GM19035 (cell line): ENCODE measurements at regions not wholly inside any gene's neighbourhood (a gene's known extent, or its start where the extent isn't known, plus 50 kb on each side); places are given as distances from the start of the nearest gene placed in this dataset.
"Not testable (repeated sequence)": the region's sequence is repeated elsewhere in the genome, so short reads cannot be mapped to it uniquely, and the experiment has no call there.

Source experiments
- ATAC-seq: cut with Tn5 transposase; IDR thresholded peaks from one replicate; pipeline ENCODE4 v1.9.1; 2021; ENCODE audit not compliant: unreplicated experiment

DNA sequence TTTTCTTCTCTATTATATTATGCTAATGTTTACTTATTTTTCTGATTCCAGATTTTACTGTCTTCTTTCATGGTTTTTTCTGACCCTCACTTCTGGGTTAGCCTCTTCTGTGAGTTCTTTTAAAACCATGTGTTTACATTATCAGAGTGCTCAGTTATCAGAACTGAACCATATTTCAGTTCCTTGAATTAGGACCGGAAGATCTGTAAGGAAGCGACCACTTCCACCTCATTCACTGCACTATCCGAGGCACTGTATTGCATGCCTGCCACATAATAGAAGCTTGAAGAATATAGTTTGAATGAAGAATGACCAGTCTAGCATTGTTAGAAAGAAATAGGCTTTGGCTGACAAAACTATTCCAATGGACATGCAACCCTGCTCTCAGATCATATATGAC lies 281.0 kb upstream of the DEPDC1 start:
- ATAC-seq, result no peak

DNA sequence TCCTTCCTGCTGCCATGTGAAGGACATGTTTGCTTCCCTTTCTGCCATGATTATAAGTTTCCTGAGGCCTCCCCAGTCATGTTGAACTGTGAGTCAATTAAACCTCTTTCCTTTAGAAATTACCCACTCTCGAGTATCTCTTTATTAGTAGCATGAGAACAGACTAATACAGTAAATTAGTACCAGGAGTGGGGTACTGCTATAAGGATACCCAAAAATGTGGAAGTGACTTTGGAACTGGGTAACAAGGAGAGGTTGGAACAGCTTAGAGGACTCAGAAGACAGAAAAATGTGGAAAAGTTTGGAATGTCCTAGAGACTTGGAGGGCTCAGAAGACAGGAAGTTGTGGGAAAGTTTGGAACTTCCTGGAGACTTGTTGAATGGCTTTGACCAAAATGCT lies 283.0 kb upstream of the DEPDC1 start:
- not testable (repeated sequence) for ATAC-seq

DNA sequence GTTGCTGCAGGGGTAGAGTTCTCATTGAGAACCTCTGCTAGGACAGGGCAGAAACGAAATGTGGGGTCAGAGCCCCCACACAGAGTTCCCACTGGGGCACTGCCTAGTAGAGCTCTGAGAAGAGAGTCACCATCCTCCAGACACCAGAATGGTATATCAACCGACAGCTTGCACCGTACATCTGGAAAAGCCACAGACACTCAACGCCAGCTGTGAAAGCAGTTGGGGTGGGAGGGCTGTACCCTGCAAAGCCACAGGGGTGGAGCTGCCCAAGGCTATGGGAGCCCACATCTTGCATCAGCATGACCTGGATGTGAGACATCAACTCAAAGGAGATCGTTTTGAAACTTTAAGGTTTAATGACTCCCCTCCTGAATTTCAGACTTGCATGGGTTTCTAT lies 284.0 kb upstream of the DEPDC1 start:
- ATAC-seq, result no peak

DNA sequence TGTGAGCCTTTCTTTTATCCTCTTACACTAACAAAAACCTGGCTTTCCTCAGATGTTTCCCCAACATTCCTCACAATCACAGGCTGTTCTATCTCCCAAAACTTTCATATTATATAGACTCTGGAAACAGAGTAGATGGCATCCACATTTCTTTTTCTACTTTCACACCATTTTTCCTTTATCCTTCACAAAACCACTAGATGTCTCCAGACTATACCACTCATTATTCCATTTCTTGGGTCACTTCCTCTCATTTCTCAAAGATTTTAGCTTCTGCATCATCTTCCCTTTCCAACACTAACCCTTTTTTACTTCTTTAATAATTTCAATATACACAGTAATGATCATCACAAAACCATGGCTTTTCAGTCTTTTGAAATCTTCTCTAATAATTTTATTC lies 286.0 kb upstream of the DEPDC1 start:
- ATAC-seq, result no peak

DNA sequence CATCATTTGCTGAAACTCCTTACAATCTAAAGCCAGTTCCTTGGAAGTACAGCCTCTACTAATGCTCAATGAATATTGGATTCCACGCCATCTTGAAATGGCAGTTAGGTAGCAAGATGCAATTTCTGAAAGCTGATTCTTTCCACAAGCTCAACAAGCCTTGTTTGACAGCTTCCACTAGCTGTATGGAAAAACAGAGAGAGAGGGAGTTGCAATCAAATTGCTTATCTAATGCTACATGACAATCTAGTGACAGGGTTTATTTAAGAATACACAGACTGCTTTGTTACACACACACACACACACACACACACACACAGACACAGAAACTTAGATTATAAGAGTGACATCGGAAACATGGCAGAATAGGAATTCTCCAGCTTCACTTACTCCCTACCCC lies 288.4 kb upstream of the DEPDC1 start:
- ATAC-seq, result no peak

DNA sequence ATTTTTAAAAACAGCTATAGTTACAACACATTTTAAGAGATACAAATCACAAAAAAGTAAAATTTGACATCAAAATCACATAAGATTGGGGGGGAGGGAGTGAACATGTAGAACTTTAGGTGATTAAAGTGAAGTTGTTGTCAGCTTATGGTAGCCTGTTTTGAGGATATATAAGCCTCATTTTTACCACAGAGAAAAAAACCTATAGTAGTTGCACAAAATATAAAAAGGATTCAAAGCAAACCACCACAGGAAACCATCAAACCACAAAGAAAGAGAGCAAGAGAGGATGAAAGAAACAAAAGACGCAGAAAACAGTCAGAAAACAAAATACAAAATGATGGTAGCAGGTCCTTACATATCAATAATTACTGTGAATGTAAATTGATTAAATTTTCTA lies 291.9 kb upstream of the DEPDC1 start:
- ATAC-seq, result no peak

DNA sequence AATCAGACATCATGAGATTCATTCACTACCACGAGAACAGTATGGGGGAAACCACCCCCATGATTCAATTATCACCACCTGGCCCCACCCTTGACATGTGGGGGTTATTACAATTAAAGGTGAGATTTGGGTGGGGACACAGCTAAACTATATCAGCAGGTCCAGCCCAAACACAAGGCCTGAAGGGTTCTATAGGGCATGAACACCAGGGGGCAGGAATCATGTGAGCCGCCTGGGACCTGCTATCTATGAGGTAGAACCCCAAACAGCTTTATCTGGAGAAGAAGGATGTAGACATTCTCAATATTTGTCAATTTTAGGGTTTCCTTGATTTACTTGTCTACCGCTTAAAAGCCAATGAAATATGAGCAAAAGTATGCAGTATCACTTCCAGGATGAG lies 294.9 kb upstream of the DEPDC1 start:
- no peak for ATAC-seq

DNA sequence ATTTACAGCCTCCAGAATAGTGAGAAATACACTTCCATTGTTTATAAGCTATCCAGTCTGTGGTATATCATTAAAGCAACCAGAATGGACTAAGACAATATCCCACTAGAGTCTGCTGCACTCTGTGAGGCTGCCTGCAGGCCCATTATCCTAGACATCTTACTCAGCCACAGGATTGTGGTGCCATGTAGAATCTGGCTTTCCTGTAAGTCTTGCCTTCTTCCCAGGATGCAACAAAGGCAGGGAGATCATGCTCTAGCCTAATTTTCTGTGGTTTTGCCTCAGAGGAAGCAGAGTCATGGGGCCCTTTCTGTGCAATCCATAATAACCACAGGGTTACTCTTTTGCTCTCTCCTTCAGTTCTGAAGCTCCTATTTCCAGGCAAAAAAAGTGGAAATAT lies 299.1 kb upstream of the DEPDC1 start:
- ATAC-seq, result no peak

DNA sequence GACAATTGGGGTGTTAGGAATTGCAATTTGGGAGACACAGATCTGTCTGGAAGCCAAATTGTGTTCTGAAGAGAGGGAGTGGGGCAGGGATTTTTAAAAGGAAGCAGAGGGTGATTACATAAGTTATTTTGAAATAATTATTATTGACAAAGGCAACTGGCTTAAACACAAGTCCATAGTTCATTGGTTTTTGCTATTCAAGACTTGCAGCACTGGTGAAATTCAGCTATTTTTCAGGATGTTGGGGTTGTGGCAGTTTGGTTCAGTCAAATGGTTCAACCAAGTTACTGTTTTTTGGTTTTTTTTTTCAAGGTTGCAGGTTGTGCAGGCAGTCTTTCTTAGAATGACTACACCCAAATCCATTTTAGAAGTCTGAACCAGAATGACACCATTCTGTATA lies 300.0 kb upstream of the DEPDC1 start:
- no peak for ATAC-seq

DNA sequence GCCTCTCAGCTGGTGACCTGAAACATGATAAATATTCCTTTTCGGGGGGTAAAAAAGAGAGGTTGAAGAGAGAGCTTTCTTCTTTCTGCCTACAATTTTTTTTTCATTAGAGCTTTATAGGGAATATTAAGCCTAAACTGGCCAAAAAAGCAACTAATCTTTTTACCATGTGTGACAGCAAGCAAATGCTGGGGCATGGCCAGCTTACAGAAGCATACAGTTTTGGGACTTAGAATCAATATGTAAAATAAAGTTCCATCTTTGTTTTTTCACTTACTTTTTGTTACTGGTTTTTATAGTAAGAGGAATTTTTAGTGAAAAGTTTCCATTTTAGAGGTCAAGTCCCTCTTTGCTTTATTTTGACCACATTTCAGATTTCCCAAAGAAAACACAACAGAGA lies 301.2 kb upstream of the DEPDC1 start:
- ATAC-seq, result no peak

DNA sequence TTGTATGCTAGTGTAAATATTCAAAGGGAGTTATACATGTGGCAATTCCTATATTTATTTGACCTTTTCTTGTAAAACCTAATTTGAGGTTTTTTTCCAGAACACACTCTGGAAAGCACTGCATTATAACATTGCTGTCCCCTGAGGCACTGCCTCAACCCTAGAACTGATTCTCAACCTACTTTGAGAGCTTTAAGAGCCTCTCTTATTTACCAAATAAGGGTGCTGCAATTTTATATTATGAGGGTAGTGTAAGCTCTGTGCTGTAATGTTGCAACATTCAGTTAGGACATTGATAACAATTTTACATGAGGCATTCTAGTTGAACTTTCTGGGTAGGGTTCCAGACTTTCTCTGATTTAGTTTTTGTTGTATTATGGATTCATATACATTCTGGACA lies 302.2 kb upstream of the DEPDC1 start:
- no peak for ATAC-seq

DNA sequence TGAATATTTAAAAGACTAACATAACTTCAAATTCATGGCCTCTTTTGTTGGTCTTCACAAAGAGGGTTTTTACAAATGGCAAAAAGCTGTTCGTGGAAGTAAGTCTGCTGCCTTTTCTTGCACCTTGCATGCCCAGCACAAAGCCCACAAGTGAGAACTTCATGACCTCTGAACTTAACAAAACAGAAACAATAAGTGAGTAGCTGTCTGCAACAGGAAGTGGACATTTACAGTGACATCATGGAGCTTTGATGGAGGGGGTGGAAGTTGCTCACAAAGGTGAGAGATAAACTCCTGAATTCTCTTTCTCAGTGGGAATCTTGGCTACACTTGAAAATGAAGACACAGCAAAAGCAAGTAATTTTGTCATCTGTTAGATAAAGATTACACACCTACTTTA lies 303.3 kb upstream of the DEPDC1 start:
- no peak for ATAC-seq

DNA sequence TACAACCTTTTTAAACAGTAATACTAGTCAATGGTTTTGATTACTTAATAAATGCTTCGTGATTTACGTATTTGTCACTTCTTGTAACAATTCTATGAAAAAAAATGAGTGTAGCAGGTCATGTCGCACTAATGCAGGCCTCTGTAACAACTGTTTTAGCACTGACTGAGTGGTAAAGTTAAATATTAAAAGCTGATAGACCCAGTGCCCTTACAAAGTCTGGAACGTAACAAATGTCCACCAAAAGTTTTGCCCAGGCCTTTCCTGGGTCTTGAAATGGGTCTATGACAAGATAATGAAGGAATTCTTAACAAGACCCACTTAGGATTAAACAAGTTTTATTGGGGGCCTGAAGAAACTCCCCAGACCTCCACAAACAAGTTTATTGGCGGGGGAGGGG lies 304.6 kb upstream of the DEPDC1 start:
- ATAC-seq, result no peak

DNA sequence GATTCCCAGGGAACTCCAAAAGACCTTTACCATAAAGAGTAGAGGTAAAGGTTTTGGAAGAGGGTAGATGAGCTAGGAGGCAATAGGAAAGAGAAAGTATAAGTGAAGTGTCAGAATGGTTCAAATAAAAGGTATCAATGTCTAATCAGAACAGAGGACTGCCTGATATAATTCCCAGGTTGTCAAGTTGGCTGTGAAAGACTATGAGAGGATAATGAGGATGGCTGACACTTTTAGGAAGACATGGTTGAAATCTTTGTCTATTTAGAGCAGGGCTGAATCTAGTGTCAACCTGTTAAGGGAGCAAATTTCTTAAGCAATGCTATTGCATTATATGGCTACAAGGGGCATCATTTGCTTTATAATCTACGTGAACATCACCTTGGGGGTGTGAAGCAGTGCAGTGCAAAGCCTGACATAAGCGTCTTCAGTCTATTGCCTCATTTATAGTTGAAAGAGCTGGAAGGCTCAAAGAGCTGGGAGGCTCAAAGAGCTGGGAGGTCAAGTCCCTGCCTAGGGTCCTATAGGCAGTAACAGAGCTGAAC lies 308.3 kb upstream of the DEPDC1 start:
- no peak for ATAC-seq

DNA sequence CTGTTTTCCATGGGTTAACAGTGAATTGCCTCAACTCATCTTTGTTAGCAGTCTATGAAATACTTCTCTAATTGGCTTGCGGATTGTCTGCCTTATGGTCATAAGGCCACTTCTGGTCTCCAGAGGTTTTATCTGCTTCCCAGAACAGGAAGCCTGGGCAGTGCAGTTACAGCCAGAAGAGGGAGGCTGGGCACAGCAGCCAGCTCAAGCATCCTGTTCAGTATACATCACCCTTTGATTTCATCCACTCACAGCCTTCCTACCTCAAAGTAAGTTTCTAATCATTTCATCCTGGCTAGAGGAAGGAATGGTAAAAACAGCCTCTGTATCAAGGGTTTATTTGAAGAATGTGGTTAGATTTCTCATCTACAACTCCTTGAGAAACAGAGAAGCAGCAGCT lies 311.5 kb upstream of the DEPDC1 start:
- no peak for ATAC-seq

DNA sequence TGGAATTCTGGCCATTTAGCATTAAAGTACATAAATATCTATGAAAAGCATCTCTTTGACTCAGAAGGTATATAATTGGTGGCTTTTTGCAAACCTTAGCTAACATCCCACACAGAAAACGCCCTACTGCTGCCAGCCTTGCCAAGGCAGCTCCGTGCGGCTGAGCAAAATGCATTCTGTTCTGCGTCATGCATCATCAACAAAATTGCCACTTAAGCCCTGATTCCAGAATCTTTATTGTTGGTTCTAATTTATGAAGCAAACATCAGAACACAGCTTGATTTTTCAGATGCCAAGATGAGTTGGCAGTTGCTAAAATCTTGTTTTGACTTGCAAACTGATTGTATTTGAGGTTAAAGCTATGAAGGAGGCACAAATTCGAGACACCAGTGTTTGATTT lies 314.9 kb upstream of the DEPDC1 start:
- ATAC-seq, result no peak

DNA sequence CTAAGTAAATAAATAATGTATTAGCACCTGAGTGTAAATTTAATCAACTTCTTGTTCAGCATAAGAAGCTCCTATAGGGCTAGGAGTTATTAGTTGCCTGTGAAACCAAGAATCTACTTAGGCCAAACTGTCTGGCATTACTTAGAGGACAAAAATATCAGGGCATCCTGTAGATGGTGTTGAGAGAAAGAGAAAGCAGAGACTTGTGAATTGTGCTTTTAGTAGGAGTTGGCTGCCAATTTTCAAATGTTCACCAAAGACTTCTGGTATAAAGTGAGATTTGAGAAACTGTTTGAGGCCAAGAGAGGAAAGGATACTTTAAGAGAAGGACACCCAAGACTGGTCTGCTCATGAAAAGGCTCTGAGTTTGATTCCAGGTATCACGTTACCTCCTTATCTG lies 315.5 kb upstream of the DEPDC1 start:
- no peak for ATAC-seq

DNA sequence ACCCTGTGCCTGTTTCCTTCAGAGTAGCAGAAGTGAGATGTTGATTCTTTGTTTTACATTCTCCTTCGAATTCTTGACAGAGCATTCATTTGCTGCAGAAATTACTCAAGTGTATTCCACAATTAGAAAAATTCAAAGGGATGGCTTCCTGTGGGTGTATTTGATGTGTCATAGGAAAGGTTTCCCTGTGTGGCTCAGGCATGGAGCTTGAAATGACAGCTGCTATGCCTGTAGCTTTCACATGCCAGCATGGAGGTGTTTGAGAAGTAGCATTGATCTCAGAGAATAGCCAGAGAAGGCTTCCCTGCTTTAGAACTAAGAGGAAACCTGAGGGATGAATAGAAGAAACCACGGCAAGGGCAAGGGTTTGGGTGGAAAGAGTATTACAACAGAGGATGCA lies 317.2 kb upstream of the DEPDC1 start:
- no peak for ATAC-seq

DNA sequence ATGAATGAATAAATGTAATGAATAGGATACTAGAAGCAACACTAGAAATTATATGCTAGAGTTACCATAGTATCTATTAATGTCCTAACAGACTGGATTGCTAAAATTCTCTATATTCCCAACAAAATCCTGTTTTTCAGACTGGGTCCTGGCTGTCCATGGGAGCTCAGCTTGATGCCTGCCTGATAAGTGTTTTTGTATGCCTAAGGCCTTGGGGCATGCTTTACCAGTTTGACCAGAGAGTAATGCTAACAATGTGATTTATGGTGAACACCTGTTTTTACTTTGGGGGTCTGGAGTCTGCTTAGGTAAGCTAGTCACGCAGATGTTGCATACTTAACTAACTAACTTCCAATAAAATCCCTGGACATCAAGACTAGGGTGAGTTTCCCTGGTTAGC lies 318.8 kb upstream of the DEPDC1 start:
- ATAC-seq, result no peak

DNA sequence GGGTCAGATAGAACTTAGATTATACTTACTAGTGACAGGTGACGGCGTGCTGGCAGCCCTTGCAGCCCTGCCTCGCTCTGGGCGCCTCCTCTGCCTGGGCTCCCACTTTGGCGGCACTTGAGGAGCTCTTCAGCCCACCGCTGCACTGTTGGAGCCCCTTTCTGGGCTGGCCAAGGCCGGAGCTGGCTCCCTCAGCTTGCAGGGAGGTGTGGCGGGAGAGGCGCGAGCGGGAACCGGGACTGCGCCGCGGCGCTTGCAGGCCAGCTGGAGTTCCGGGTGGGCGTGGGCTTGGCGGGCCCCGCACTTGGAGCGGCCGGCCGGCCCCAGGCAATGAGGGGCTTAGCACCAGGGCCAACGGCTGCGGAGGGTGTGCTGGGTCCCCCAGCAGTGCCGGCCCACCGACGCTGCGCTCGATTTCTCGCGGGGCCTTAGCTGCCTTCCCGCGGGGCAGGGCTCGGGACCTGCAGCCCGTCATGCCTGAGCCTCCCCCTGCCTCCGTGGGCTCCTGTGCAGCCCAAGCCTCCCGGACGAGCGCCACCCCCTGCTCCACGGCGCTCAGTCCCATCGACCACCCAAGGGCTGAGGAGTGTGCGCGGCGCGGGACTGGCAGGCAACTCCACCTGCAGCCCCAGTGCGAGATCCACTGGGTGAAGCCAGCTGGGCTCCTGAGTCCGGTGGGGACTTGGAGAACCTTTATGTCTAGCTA lies 320.8 kb upstream of the DEPDC1 start:
- ATAC-seq, result not testable (repeated sequence)

DNA sequence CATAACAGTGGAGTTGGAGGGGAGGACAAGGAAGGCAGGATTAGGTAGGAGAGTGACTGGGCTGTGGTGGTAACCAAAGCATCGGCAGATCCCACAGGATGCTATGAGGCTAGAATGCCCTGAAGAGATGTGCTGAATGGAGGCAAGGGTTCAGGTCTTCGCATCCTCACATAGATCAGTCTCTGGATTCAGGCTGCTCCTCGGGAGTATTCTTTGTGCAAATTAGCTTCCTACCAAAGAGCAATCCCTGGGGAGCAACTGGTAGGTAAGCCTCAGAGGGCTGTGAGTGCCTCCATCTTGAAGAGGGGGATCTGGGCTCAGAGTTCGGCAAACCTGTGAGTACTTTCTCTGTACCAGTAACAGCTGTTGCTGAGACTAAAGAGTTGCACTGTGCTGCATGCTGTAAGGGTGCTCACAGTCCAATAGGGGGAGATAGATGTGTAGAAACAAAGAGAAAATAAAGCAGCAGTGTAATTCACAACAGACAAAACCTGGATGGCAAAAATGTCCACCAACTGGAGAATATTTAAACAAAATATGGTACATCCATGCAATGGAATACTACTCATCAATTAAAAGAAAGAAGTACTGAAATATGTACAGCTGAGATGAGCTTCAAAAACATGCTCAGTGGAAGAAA lies 322.4 kb upstream of the DEPDC1 start:
- no peak for ATAC-seq

DNA sequence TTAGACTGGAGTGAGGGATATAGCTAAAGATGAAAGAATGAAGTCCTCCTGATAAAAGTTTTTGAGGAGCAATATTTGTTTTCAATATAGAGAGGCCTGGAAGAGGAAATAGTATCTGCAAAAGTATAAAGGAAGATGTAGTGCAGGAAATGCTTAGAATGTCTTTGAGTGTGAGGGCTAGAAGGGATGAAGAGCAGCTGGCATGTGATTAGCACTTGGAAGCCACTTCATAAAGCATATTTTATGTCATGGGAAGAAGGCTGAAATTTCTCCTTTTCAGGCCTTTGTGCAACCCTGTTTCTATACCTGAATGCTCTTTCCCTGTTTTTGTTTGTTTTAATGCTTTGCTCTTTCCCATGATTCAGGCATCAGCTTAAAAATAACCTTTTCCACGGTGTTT lies 323.3 kb upstream of the DEPDC1 start:
- ATAC-seq, result no peak

DNA sequence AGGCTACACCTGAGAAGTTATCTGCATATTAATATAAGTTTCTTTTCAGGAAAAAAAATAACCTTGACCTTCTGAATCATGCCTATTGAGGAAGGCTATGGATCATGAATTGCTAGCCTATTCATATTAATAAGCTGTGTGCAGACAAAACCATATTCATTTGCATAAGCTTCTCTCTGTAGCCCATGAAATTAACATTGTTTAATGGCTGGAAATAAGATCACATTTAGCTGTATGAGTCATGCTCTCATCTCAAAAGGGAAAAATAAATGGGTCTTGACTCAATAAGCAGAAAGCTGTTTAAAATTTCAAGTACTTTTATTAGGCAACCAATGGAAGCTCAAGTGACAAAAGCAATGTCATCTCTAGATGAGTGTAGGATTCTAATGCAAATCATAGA lies 330.0 kb upstream of the DEPDC1 start:
- ATAC-seq, result no peak
